K562 (cell line): ENCODE measurements at regions not wholly inside any gene's neighbourhood (a gene's known extent, or its start where the extent isn't known, plus 50 kb on each side); places are given as distances from the start of the nearest gene placed in this dataset.
A peak's percentile ranks its signal among the peaks of the same experiment; 100 is the strongest.

Experiments
- ATAC-seq: fragments of 200-7000 bp; cut with Tn5 transposase; 3 replicates; pipeline ENCODE4 v1.9.1; 2020; ENCODE audit warnings: moderate library complexity
- BruUV-seq: library from RNA; stranded (reverse); fragments of 400-500 nt; replicated peaks from 2 replicates; lab custom pipeline; 2021; lab: Mats Ljungman, UMichigan
- CTCF ChIA-PET: fragments of 300-600 bp; formaldehyde crosslinking; extraction: SDS; loops from one replicate; lab custom pipeline; 2021; ENCODE audit warnings: low intra/inter-chr PET ratio; lab: Yijun Ruan, JAX
- POLR2A ChIA-PET: fragments of 300-600, 350-650 bp; sonication (Branson Sonifier 250); formaldehyde crosslinking; extraction: SDS; loops from one replicate; lab custom pipeline; 2021; ENCODE audit warnings: antibody characterized with exemption, inconsistent platforms; lab: Yijun Ruan, JAX
- DNase-seq, 4 experiments: peaks; one replicate each; pipeline versions ENCODE4 v3.0.0 to v3.0.0-alpha.2; 2011 to 2018; ENCODE audit warnings: low spot score in 3 of 4, mixed read lengths in 3 of 4; ENCODE audit errors: extremely low read depth in 1 of 4
- FAIRE-seq: peaks from 2 replicates; lab custom pipeline; 2011; peaks lifted over from hg19 to GRCh38; lab: Jason Lieb, UNC
- H2AFZ ChIP-seq: 2 replicates; pipeline ENCODE4 v1.6.0; 2011; ENCODE audit warnings: low read depth, low read length, control low read depth, inconsistent platforms
- H3K27ac ChIP-seq: fragments of 200-600 bp; 3 replicates; pipeline ENCODE4 v1.8.0; 2011; ENCODE audit warnings: low read depth, mild to moderate bottlenecking, control low read depth, inconsistent platforms, low read length, moderate library complexity, mixed read lengths; ENCODE audit errors: extremely low read depth
- H3K27me3 ChIP-seq, 2 experiments: fragments of 300-600 bp in 1 of 2; 2 replicates in 1 of 2; 3 replicates in 1 of 2; pipeline versions ENCODE4 v1.6.0 to v1.8.0; 2011; ENCODE audit warnings: inconsistent platforms in 2 of 2, low read length in 2 of 2, mild to moderate bottlenecking in 1 of 2, mixed read lengths in 1 of 2, moderate library complexity in 1 of 2; ENCODE audit not compliant: control insufficient read depth in 2 of 2, insufficient read depth in 2 of 2
- H3K36me3 ChIP-seq: fragments of 300-600 bp; 3 replicates; pipeline ENCODE4 v1.8.0; 2011; ENCODE audit warnings: mild to moderate bottlenecking, low read length, inconsistent platforms; ENCODE audit not compliant: control insufficient read depth, insufficient read depth
- H3K4me1 ChIP-seq, 2 experiments: fragments of 200-600 bp in 1 of 2; replicated peaks in 1 of 2; 2 replicates in 1 of 2; 3 replicates in 1 of 2; pipeline versions ENCODE4 v1.5.1 to v1.8.0; 2011; ENCODE audit warnings: inconsistent platforms in 2 of 2, low read length in 2 of 2, mild to moderate bottlenecking in 1 of 2, mixed read lengths in 1 of 2, moderate library complexity in 1 of 2; ENCODE audit not compliant: control insufficient read depth in 2 of 2, insufficient read depth in 2 of 2
- H3K4me2 ChIP-seq: 2 replicates; pipeline ENCODE4 v1.6.1; 2011; ENCODE audit warnings: low read length, control low read depth, inconsistent platforms, mixed read lengths; ENCODE audit not compliant: insufficient read depth
- H3K4me3 ChIP-seq: fragments of 200-600 bp; sonication (generic), shearing (Covaris generic); 2 replicates; pipeline ENCODE4 v1.5.1; 2016; ENCODE audit warnings: control low read depth, inconsistent platforms
- H3K79me2 ChIP-seq: fragments of 200-600 bp; 3 replicates; pipeline ENCODE4 v1.8.0; 2011; ENCODE audit warnings: low read length, inconsistent platforms; ENCODE audit not compliant: control insufficient read depth, insufficient read depth
- H3K9ac ChIP-seq, 2 experiments: 2 replicates each; pipeline versions ENCODE4 v1.6.0 to v1.6.1; 2011; ENCODE audit warnings: low read depth in 2 of 2, low read length in 2 of 2, control low read depth in 1 of 2, inconsistent platforms in 1 of 2, mild to moderate bottlenecking in 1 of 2, mixed read lengths in 1 of 2; ENCODE audit not compliant: insufficient read depth in 1 of 2
- H3K9me1 ChIP-seq: one replicate; pipeline ENCODE4 v1.6.0; 2011; ENCODE audit warnings: inconsistent platforms, mild to moderate bottlenecking, low read length, moderate library complexity; ENCODE audit not compliant: control insufficient read depth, insufficient read depth
- H3K9me3 ChIP-seq: replicated peaks from 2 replicates; pipeline ENCODE4 v1.5.1; 2011; ENCODE audit warnings: low read depth, low read length, inconsistent platforms; ENCODE audit not compliant: control insufficient read depth, insufficient read depth
- H4K20me1 ChIP-seq: replicated peaks from 2 replicates; pipeline ENCODE4 v1.6.1; 2011; ENCODE audit warnings: low read length, inconsistent platforms, mixed read lengths; ENCODE audit not compliant: control insufficient read depth, insufficient read depth
- BHLHE40 ChIP-seq: IDR thresholded peaks from 2 replicates; pipeline ENCODE4 v1.6.1; 2011; ENCODE audit warnings: low read length, improper control_type of control experiment
- CEBPG ChIP-seq, 3 experiments: fragments of 200-800 bp in 1 of 3; sonication (Bioruptor generic) in 1 of 3; sonication (generic) in 1 of 3; formaldehyde crosslinking in 1 of 3; IDR thresholded peaks in 2 of 3; conservative IDR thresholded peaks in 1 of 3; 2 replicates each; pipeline versions ENCODE4 v1.6.1 to v1.8.0; 2016 to 2022; ENCODE audit warnings: missing compliant biosample characterization in 2 of 3, missing genetic modification characterization in 2 of 3, mild to moderate bottlenecking in 1 of 3, missing genetic modification reagents in 1 of 3
- HLTF ChIP-seq: fragments of 450-650 bp; IDR thresholded peaks from 2 replicates; pipeline ENCODE4 v1.6.1; 2016
- KHSRP ChIP-seq: fragments of 450-650 bp; IDR thresholded peaks from 2 replicates; pipeline ENCODE4 v1.6.1; 2017
- KLF1 ChIP-seq: fragments of 450-650 bp; IDR thresholded peaks from 2 replicates; pipeline ENCODE4 v1.6.1; 2016; ENCODE audit warnings: missing genetic modification characterization, missing compliant biosample characterization
- NCOR1 ChIP-seq: fragments of 450-650 bp; IDR thresholded peaks from 2 replicates; pipeline ENCODE4 v1.6.1; 2016; ENCODE audit warnings: mild to moderate bottlenecking, moderate library complexity
- NR0B1 ChIP-seq: fragments of 450-650 bp; IDR thresholded peaks from one replicate; pipeline ENCODE4 v1.6.1; 2018; ENCODE audit warnings: mild to moderate bottlenecking, moderate library complexity; ENCODE audit not compliant: partially characterized antibody
- RBM17 ChIP-seq: fragments of 200-400 bp; formaldehyde crosslinking; IDR thresholded peaks from 2 replicates; pipeline ENCODE4 v1.6.1; 2017; ENCODE audit warnings: low read depth, mild to moderate bottlenecking, low read length, borderline replicate concordance
- TEAD1 ChIP-seq, 2 experiments: fragments of 450-650 bp in 1 of 2; sonication (generic) in 1 of 2; formaldehyde crosslinking; IDR thresholded peaks; 2 replicates each; pipeline versions ENCODE4 v1.4.0 to v1.8.0; 2020 to 2022; ENCODE audit warnings: mild to moderate bottlenecking in 2 of 2, missing genetic modification reagents in 1 of 2
- XRCC3 ChIP-seq: fragments of 450-650 bp; IDR thresholded peaks from 2 replicates; pipeline ENCODE4 v1.6.1; 2017; ENCODE audit warnings: mild to moderate bottlenecking, moderate library complexity
- ZNF217 ChIP-seq: sonication (generic); formaldehyde crosslinking; IDR thresholded peaks from 2 replicates; pipeline ENCODE4 v1.8.0; 2022; ENCODE audit warnings: mild to moderate bottlenecking, missing genetic modification reagents
- ZNF699 ChIP-seq: fragments of 250-450 bp; sonication (Bioruptor Pico); IDR thresholded peaks from 2 replicates; pipeline ENCODE4 v1.8.0; 2021; ENCODE audit warnings: mild to moderate bottlenecking, moderate library complexity; ENCODE audit not compliant: insufficient replicate concordance
- ZNF76 ChIP-seq: fragments of 250-450 bp; sonication (Bioruptor Pico); IDR thresholded peaks from 2 replicates; pipeline ENCODE4 v1.4.0; 2020; ENCODE audit warnings: mild to moderate bottlenecking, moderate library complexity, borderline replicate concordance
- ZNF830 ChIP-seq: fragments of 250-450 bp; sonication (Bioruptor Pico); IDR thresholded peaks from 2 replicates; pipeline ENCODE4 v1.5.0; 2021; ENCODE audit warnings: mild to moderate bottlenecking
- WGBS: fragments of 100-300 bp; shearing (Covaris generic); methylation state at CpG from one replicate; pipeline ENCODE4 v1.1.6; 2016; ENCODE audit warnings: low coverage, mixed read lengths; ENCODE audit not compliant: insufficient coverage; ENCODE audit errors: missing lambda C conversion rate; 5-methylcytosine and 5-hydroxymethylcytosine counted together
- in situ Hi-C: fragments of 300-500 bp; cut with MboI; formaldehyde crosslinking; loops from 4 replicates; pipeline ENCODE4 v1.15.0; 2018; ENCODE audit warnings: inconsistent platforms, mixed read lengths
- intact Hi-C: fragments of 100-400 bp; cut with micrococcal nuclease; formaldehyde crosslinking; loops from 2 replicates; pipeline ENCODE4 v1.14.2; 2022
- TF ChIP-seq, protein P1 (sequence below): sonication (generic); formaldehyde crosslinking; IDR thresholded peaks from 2 replicates; pipeline ENCODE4 v1.8.0; 2022; ENCODE audit warnings: mild to moderate bottlenecking, missing genetic modification reagents
- TF ChIP-seq, protein P2 (sequence below), 2 experiments: fragments of 450-650 bp in 1 of 2; sonication (generic) in 1 of 2; formaldehyde crosslinking in 1 of 2; IDR thresholded peaks in 1 of 2; conservative IDR thresholded peaks in 1 of 2; 2 replicates each; pipeline versions ENCODE4 v1.6.1 to v1.8.1; 2016 to 2023; ENCODE audit warnings: mild to moderate bottlenecking in 2 of 2, moderate library complexity in 2 of 2, inconsistent platforms in 1 of 2, missing genetic modification reagents in 1 of 2

DNA sequence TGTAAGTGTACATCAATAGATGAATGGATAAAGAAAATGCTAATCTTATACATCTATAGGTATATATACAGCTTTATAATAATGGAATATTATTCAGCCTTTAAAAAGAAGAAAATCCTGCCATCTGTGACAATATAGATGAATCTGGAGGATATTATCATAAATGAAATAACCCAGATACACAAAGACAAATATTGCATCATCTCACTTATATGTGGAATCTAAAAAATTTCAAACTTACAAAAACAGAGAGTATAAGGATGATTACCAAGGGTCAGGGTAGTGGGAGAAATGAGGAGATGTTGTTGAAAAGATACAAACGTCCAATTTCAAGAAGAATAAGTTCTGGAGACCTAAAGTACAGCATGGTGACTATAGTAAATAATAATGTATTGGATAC is 85.4 kb upstream of the AGTR1 start:
- Histone ChIP-seq H3K4me1 (no peaks in the 10 kb centered on the region), H3K9me1 (no peaks in the 10 kb centered on the region), H3K27ac (no peak overlapping the region), H4K20me1 (no peaks in the 10 kb centered on the region), H3K36me3 (no peaks in the 10 kb centered on the region), H3K79me2 (no peaks in the 10 kb centered on the region), H2AFZ (no peak overlapping the region), H3K9ac (no peak overlapping the region), H3K9me3 (no peaks in the 10 kb centered on the region), H3K4me3 (no peak overlapping the region), H3K27me3 (no peaks in the 10 kb centered on the region), H3K4me2 (no peak overlapping the region)
- no TSS peak for BruUV-seq
- ChIA-PET POLR2A (no interaction called here), CTCF (no interaction called here)
- no peak for DNase-seq
- in situ Hi-C loops, result no loop called here
- TF ChIP-seq, protein P1, sequence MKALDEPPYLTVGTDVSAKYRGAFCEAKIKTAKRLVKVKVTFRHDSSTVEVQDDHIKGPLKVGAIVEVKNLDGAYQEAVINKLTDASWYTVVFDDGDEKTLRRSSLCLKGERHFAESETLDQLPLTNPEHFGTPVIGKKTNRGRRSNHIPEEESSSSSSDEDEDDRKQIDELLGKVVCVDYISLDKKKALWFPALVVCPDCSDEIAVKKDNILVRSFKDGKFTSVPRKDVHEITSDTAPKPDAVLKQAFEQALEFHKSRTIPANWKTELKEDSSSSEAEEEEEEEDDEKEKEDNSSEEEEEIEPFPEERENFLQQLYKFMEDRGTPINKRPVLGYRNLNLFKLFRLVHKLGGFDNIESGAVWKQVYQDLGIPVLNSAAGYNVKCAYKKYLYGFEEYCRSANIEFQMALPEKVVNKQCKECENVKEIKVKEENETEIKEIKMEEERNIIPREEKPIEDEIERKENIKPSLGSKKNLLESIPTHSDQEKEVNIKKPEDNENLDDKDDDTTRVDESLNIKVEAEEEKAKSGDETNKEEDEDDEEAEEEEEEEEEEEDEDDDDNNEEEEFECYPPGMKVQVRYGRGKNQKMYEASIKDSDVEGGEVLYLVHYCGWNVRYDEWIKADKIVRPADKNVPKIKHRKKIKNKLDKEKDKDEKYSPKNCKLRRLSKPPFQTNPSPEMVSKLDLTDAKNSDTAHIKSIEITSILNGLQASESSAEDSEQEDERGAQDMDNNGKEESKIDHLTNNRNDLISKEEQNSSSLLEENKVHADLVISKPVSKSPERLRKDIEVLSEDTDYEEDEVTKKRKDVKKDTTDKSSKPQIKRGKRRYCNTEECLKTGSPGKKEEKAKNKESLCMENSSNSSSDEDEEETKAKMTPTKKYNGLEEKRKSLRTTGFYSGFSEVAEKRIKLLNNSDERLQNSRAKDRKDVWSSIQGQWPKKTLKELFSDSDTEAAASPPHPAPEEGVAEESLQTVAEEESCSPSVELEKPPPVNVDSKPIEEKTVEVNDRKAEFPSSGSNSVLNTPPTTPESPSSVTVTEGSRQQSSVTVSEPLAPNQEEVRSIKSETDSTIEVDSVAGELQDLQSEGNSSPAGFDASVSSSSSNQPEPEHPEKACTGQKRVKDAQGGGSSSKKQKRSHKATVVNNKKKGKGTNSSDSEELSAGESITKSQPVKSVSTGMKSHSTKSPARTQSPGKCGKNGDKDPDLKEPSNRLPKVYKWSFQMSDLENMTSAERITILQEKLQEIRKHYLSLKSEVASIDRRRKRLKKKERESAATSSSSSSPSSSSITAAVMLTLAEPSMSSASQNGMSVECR (CRISPR knock-in tag), result no peak
- TF ChIP-seq ZNF830 (CRISPR knock-in tag) (no peak), XRCC3 (no peak), NCOR1 (no peak), ZNF217 (CRISPR knock-in tag) (no peak), TEAD1 (CRISPR knock-in tag; IDR thresholded peaks at IDR 0.05) (no peak), RBM17 (no peak), CEBPG (CRISPR knock-in tag; IDR thresholded peaks at IDR 0.05) (no peak), CEBPG (tag; conservative IDR thresholded peaks at IDR 0.05 in 1 of 2, IDR thresholded peaks at IDR 0.05 in 1 of 2) (peak; percentile 36 to 82; a peak in 2 of 4 replicates), NR0B1 (no peak), BHLHE40 (no peak), KHSRP (no peak), ZNF76 (no peak), KLF1 (tag) (no peak), ZNF699 (CRISPR knock-in tag) (no peak), HLTF (no peak)
- TF ChIP-seq, protein P2, sequence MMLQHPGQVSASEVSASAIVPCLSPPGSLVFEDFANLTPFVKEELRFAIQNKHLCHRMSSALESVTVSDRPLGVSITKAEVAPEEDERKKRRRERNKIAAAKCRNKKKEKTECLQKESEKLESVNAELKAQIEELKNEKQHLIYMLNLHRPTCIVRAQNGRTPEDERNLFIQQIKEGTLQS (IDR thresholded peaks at IDR 0.05), result peak; percentile 42; the same call in 1 of the 2 replicates
- TF ChIP-seq, protein P2 (CRISPR knock-in tag; conservative IDR thresholded peaks at IDR 0.05), result no peak
- 0% methylated on average over 1 of the region's 1 CpG for WGBS
- intact Hi-C loops, result no loop called here
- FAIRE-seq, result no peak
- ATAC-seq, result no peak
